B cell (primary cell): ENCODE measurements at regions not wholly inside any gene's neighbourhood (a gene's known extent, or its start where the extent isn't known, plus 50 kb on each side); places are given as distances from the start of the nearest gene placed in this dataset.

Experiments
- EZH2 ChIP-seq: IDR thresholded peaks from 2 replicates; pipeline ENCODE4 v1.6.1; 2012; ENCODE audit warnings: borderline replicate concordance, low read depth, mild to moderate bottlenecking, moderate library complexity, low read length; ENCODE audit not compliant: insufficient read depth, poor library complexity, severe bottlenecking
- TF ChIP-seq, protein P1 (sequence below): fragments of 200-600 bp; IDR thresholded peaks from one replicate; pipeline ENCODE4 v1.8.0; 2022; ENCODE audit warnings: antibody characterized with exemption, mild to moderate bottlenecking

DNA sequence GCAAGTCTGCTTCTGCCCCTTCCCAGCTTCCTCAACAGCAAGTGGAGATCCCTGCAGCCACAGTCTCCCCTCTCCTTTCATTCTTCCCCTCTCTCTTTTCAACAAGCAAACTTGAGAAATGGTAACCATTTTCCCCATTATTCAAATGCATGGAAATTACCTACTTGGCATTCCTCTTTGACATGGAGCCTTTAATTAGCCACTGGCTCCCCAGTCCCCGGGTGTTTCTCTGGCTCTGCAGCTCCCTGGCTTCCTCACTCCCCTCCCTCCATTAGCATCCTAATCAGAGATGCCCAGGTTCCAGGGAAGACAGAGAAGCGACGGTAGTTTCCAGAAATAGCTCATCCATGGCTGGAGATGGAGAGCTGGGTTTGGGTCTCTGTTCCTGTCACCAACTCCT is 116.0 kb downstream of the CCT6B start:
- TF ChIP-seq, protein P1, sequence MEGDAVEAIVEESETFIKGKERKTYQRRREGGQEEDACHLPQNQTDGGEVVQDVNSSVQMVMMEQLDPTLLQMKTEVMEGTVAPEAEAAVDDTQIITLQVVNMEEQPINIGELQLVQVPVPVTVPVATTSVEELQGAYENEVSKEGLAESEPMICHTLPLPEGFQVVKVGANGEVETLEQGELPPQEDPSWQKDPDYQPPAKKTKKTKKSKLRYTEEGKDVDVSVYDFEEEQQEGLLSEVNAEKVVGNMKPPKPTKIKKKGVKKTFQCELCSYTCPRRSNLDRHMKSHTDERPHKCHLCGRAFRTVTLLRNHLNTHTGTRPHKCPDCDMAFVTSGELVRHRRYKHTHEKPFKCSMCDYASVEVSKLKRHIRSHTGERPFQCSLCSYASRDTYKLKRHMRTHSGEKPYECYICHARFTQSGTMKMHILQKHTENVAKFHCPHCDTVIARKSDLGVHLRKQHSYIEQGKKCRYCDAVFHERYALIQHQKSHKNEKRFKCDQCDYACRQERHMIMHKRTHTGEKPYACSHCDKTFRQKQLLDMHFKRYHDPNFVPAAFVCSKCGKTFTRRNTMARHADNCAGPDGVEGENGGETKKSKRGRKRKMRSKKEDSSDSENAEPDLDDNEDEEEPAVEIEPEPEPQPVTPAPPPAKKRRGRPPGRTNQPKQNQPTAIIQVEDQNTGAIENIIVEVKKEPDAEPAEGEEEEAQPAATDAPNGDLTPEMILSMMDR = no peak
- TF ChIP-seq EZH2 = no peak
